PC-9 (cell line): ENCODE measurements at regions not wholly inside any gene's neighbourhood (a gene's known extent, or its start where the extent isn't known, plus 50 kb on each side); places are given as distances from the start of the nearest gene placed in this dataset.
"Not testable (repeated sequence)": the region's sequence is repeated elsewhere in the genome, so short reads cannot be mapped to it uniquely, and the experiment has no call there.

Source experiments
- EZH2 ChIP-seq: fragments of 200-600 bp; sonication (generic); IDR thresholded peaks from 2 replicates; pipeline ENCODE4 v1.8.0; 2017; ENCODE audit warnings: antibody characterized with exemption, low read depth
- TF ChIP-seq, protein P1 (sequence below): fragments of 200-600 bp; sonication (generic); conservative IDR thresholded peaks from 2 replicates; pipeline ENCODE4 v1.6.1; 2017; ENCODE audit warnings: mixed run types, antibody characterized with exemption, mild to moderate bottlenecking, moderate library complexity

DNA sequence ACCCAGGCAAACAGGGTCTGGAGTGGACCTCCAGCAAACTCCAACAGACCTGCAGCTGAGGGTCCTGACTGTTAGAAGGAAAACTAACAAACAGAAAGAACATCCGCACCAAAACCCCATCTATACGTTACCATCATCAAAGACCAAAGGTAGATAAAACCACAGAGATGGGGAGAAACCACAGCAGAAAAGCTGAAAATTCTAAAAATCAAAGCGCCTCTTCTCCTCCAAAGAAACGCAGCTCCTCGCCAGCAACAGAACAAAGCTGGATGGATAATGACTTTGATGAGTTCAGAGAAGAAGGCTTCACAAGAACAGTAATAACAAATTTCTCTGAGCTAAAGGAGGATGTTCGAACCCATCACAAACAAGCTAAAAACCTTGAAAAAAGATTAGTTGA, 274.9 kb downstream of the IKZF2 start:
- not testable (repeated sequence) for TF ChIP-seq EZH2
- TF ChIP-seq, protein P1, sequence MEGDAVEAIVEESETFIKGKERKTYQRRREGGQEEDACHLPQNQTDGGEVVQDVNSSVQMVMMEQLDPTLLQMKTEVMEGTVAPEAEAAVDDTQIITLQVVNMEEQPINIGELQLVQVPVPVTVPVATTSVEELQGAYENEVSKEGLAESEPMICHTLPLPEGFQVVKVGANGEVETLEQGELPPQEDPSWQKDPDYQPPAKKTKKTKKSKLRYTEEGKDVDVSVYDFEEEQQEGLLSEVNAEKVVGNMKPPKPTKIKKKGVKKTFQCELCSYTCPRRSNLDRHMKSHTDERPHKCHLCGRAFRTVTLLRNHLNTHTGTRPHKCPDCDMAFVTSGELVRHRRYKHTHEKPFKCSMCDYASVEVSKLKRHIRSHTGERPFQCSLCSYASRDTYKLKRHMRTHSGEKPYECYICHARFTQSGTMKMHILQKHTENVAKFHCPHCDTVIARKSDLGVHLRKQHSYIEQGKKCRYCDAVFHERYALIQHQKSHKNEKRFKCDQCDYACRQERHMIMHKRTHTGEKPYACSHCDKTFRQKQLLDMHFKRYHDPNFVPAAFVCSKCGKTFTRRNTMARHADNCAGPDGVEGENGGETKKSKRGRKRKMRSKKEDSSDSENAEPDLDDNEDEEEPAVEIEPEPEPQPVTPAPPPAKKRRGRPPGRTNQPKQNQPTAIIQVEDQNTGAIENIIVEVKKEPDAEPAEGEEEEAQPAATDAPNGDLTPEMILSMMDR: not testable (repeated sequence)
